ENCODE measurements at regions not wholly inside any gene's neighbourhood (a gene's known extent, or its start where the extent isn't known, plus 50 kb on each side); places are given as distances from the start of the nearest gene placed in this dataset.

GRCh38 chr11:50394017-50394416 lies 361.3 kb downstream of the OR4C45 start:
- H3K27ac Mint-ChIP-seq, result no peak overlapping the region
- peaks cover 0 to 4% (median 3%) of the 10 kb centered on the region in 5 donors for H3K36me3 Mint-ChIP-seq
- H3K9me3 ChIP-seq (ENCODE audit: control insufficient read depth in 2 of 3, low read length in 3 of 3), result peaks cover 0 to 33% (median 0%) of the 10 kb centered on the region in 3 experiments
- ChIA-PET POLR2A (no interaction called here), CTCF (no interaction called here)
- no peak overlapping the region for H3K27ac ChIP-seq (ENCODE audit: low read depth, low read length)
- H3K27me3 Mint-ChIP-seq, result no peaks in the 10 kb centered on the region
- H3K9me3 Mint-ChIP-seq, result peaks cover 14 to 95% (median 35%) of the 10 kb centered on the region in 11 donors
- H3K4me1 ChIP-seq (ENCODE audit: control insufficient read depth in 2 of 2, insufficient read depth in 2 of 2, low read length in 2 of 2), result no peaks in the 10 kb centered on the region
- no peaks in the 10 kb centered on the region for H3K36me3 ChIP-seq (ENCODE audit: control insufficient read depth in 2 of 3, insufficient read depth in 3 of 3, low read length in 3 of 3)
- ATAC-seq (no peak), DNase-seq (no peak)
- intact Hi-C loops (cut with micrococcal nuclease), result no loop called here
- no peaks in the 10 kb centered on the region for H3K27me3 ChIP-seq (ENCODE audit: control insufficient read depth in 2 of 2, insufficient read depth in 2 of 2, low read length in 2 of 2)
- no peak overlapping the region for H3K4me3 Mint-ChIP-seq
- no peaks in the 10 kb centered on the region for H3K4me1 Mint-ChIP-seq
- no peak overlapping the region for H3K4me3 ChIP-seq (ENCODE audit: low read length)

GRCh38 chr11:50412832-50413231 lies 380.2 kb downstream of the OR4C45 start:
- no peak overlapping the region for H3K27ac ChIP-seq (ENCODE audit: low read depth, low read length)
- H3K9me3 ChIP-seq (ENCODE audit: control insufficient read depth in 2 of 3, low read length in 3 of 3), result peaks cover 0 to 12% (median 0%) of the 10 kb centered on the region in 3 experiments
- H3K27me3 Mint-ChIP-seq, result no peaks in the 10 kb centered on the region
- H3K36me3 Mint-ChIP-seq, result no peaks in the 10 kb centered on the region
- ATAC-seq (no peak), DNase-seq (no peak)
- H3K36me3 ChIP-seq (ENCODE audit: control insufficient read depth in 2 of 3, insufficient read depth in 3 of 3, low read length in 3 of 3), result no peaks in the 10 kb centered on the region
- no peak overlapping the region for H3K27ac Mint-ChIP-seq
- POLR2A ChIA-PET, result no interaction called here
- no peaks in the 10 kb centered on the region for H3K27me3 ChIP-seq (ENCODE audit: control insufficient read depth in 2 of 2, insufficient read depth in 2 of 2, low read length in 2 of 2)
- CTCF ChIA-PET, result no interaction called here
- intact Hi-C loops (cut with micrococcal nuclease), result no loop called here
- H3K4me3 Mint-ChIP-seq, result no peak overlapping the region
- H3K9me3 Mint-ChIP-seq, result peaks cover 0 to 63% (median 18%) of the 10 kb centered on the region in 11 donors
- H3K4me1 Mint-ChIP-seq, result no peaks in the 10 kb centered on the region
- H3K4me3 ChIP-seq (ENCODE audit: low read length), result no peak overlapping the region
- H3K4me1 ChIP-seq (ENCODE audit: control insufficient read depth in 2 of 2, insufficient read depth in 2 of 2, low read length in 2 of 2), result no peaks in the 10 kb centered on the region

DNA sequence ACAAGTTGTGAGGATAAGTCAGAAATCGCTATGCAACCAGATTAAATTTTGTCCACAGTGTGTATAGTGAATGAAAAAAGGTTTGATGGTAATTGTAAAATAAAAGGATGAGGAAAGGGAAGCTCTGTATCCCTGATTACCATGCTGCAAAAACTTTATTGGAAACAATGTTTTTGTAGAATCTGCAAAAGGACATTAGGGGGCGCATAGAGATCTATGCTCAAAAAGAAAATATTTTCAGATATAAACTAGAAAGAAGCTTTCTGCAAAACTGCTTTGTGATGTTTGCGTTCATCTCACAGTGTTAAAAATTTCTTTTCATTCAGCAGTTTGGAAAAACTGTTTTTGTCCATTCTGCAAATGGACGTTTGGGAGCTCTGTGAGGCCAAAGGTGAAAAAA lies 390.5 kb downstream of the OR4C45 start:
- H3K9me3 Mint-ChIP-seq, result peaks cover 0 to 24% (median 18%) of the 10 kb centered on the region in 11 donors
- ATAC-seq (no peak), DNase-seq (no peak)
- Histone ChIP-seq H3K36me3 (ENCODE audit: control insufficient read depth in 2 of 3, insufficient read depth in 3 of 3, low read length in 3 of 3) (no peaks in the 10 kb centered on the region), H3K9me3 (ENCODE audit: control insufficient read depth in 2 of 3, low read length in 3 of 3) (peaks cover 0 to 4% (median 0%) of the 10 kb centered on the region in 3 experiments), H3K4me1 (ENCODE audit: control insufficient read depth in 2 of 2, insufficient read depth in 2 of 2, low read length in 2 of 2) (no peaks in the 10 kb centered on the region), H3K27ac (ENCODE audit: low read depth, low read length) (no peak overlapping the region), H3K27me3 (ENCODE audit: control insufficient read depth in 2 of 2, insufficient read depth in 2 of 2, low read length in 2 of 2) (no peaks in the 10 kb centered on the region), H3K4me3 (ENCODE audit: low read length) (no peak overlapping the region)
- no peaks in the 10 kb centered on the region for H3K27me3 Mint-ChIP-seq
- ChIA-PET CTCF (interaction anchor here (0.6 kb wide), 1 partner anchor 171 kb away, joined by 8 read pairs; no protein-coding TSS in a partner anchor), POLR2A (no interaction called here)
- peaks cover 0 to 3% (median 0%) of the 10 kb centered on the region in 5 donors for H3K36me3 Mint-ChIP-seq
- no peaks in the 10 kb centered on the region for H3K4me1 Mint-ChIP-seq
- no peak overlapping the region for H3K27ac Mint-ChIP-seq
- no peak overlapping the region for H3K4me3 Mint-ChIP-seq
- intact Hi-C loops (cut with micrococcal nuclease), result no loop called here
